MCF 10A (cell line): ENCODE measurements at regions not wholly inside any gene's neighbourhood (a gene's known extent, or its start where the extent isn't known, plus 50 kb on each side); places are given as distances from the start of the nearest gene placed in this dataset.

Experiments
- BruUV-seq: library from RNA; stranded (reverse); fragments of 400-500 nt; replicated peaks from 2 replicates; lab custom pipeline; 2021; lab: Mats Ljungman, UMichigan
- CTCF ChIA-PET: fragments of 300-600 bp; sonication (Branson Sonifier 250); formaldehyde crosslinking; extraction: SDS; loops from one replicate; lab custom pipeline; 2021; ENCODE audit warnings: antibody characterized with exemption, inconsistent platforms; lab: Yijun Ruan, JAX
- POLR2A ChIA-PET: fragments of 300-600, 350-650 bp; sonication (Branson Sonifier 250); formaldehyde crosslinking; extraction: SDS; loops from one replicate; lab custom pipeline; 2020; ENCODE audit warnings: antibody characterized with exemption, inconsistent platforms; lab: Yijun Ruan, JAX
- DNase-seq: peaks from one replicate; pipeline ENCODE4 v3.0.0-alpha.2; 2018; ENCODE audit not compliant: unreplicated experiment
- H3K27ac Mint-ChIP-seq: one replicate; pipeline ENCODE4 v1.8.0; 2022; ENCODE audit warnings: mild to moderate bottlenecking, low read depth, mixed read lengths; ENCODE audit not compliant: unreplicated experiment
- H3K27me3 Mint-ChIP-seq: one replicate; pipeline ENCODE4 v1.8.0; 2022; ENCODE audit warnings: mixed read lengths; ENCODE audit not compliant: insufficient read depth, unreplicated experiment
- H3K36me3 Mint-ChIP-seq: one replicate; pipeline ENCODE4 v1.8.0; 2022; ENCODE audit warnings: mild to moderate bottlenecking, moderate library complexity, mixed read lengths; ENCODE audit not compliant: insufficient read depth, unreplicated experiment
- H3K4me1 Mint-ChIP-seq: one replicate; pipeline ENCODE4 v1.8.0; 2022; ENCODE audit warnings: mixed read lengths; ENCODE audit not compliant: insufficient read depth, unreplicated experiment
- H3K4me3 Mint-ChIP-seq: one replicate; pipeline ENCODE4 v1.8.0; 2022; ENCODE audit warnings: mild to moderate bottlenecking, moderate library complexity, mixed read lengths; ENCODE audit not compliant: unreplicated experiment
- H3K9me3 Mint-ChIP-seq: one replicate; pipeline ENCODE4 v1.8.0; 2022; ENCODE audit warnings: mixed read lengths; ENCODE audit not compliant: unreplicated experiment
- intact Hi-C: fragments of 100-400 bp; cut with micrococcal nuclease; formaldehyde crosslinking; loops from 2 replicates; pipeline ENCODE4 v1.14.1; 2022
- TF ChIP-seq, protein P1 (sequence below): fragments of 200-600 bp; IDR thresholded peaks from one replicate; pipeline ENCODE4 v1.8.0; 2022; ENCODE audit warnings: antibody characterized with exemption, mild to moderate bottlenecking; ENCODE audit not compliant: unreplicated experiment

DNA sequence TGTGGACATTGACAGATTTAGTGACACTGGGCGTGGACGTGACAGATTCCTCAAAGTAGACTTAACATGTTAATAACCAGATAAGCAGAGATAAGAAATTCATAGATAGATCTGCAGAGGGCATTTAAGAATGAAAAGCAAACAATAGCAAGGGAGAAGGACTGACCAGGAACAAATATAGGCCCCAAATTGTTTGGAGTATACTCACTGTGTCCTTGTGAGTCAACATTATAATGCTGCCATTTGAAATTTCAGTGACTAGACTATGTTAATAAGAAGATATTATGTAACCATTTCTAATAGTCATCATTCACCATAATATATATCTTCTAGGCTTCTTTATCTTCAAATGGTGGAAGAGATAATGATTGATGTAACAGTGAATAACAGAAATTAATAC is 78.1 kb upstream of the SLC38A11 start:
- POLR2A ChIA-PET = no interaction called here
- no peak overlapping the region for H3K4me3 Mint-ChIP-seq
- no peaks in the 10 kb centered on the region for H3K9me3 Mint-ChIP-seq
- no TSS peak for BruUV-seq
- peaks cover 42% of the 10 kb centered on the region for H3K27me3 Mint-ChIP-seq
- H3K4me1 Mint-ChIP-seq = no peaks in the 10 kb centered on the region
- CTCF ChIA-PET = interaction anchor here (1.2 kb wide), 1 partner anchor 206 kb away, joined by 4 read pairs; the partner anchor contains the start of gene SCN2A
- intact Hi-C loops = no loop called here
- TF ChIP-seq, protein P1, sequence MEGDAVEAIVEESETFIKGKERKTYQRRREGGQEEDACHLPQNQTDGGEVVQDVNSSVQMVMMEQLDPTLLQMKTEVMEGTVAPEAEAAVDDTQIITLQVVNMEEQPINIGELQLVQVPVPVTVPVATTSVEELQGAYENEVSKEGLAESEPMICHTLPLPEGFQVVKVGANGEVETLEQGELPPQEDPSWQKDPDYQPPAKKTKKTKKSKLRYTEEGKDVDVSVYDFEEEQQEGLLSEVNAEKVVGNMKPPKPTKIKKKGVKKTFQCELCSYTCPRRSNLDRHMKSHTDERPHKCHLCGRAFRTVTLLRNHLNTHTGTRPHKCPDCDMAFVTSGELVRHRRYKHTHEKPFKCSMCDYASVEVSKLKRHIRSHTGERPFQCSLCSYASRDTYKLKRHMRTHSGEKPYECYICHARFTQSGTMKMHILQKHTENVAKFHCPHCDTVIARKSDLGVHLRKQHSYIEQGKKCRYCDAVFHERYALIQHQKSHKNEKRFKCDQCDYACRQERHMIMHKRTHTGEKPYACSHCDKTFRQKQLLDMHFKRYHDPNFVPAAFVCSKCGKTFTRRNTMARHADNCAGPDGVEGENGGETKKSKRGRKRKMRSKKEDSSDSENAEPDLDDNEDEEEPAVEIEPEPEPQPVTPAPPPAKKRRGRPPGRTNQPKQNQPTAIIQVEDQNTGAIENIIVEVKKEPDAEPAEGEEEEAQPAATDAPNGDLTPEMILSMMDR = no peak
- no peak overlapping the region for H3K27ac Mint-ChIP-seq
- no peak for DNase-seq
- peaks cover 6% of the 10 kb centered on the region for H3K36me3 Mint-ChIP-seq

DNA sequence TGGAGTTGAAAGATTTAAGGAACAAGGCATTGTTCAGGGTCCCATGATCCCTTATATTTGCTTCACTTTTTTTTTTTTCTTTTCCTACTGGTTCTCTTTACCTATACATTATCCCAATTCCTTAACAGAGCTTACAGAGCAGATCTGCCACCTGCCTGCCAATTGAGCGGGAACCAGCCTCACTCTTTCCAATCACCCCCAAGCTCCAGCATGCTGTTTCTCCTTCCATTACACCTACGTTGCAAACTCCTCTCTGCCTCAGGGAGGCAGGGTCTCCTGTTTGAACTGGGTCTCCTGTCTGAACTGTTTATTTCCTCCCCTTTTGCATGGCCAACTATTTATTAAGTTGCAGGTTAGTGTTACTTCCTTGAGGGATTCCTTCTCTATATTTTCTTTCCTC is 77.2 kb upstream of the SLC38A11 start:
- no peaks in the 10 kb centered on the region for H3K9me3 Mint-ChIP-seq
- ChIA-PET POLR2A (no interaction called here), CTCF (interaction anchor here (0.6 to 1.2 kb wide), 3 partner anchors 18 to 207 kb away, joined by 4 read pairs; partner anchors contain the start of gene SCN2A)
- BruUV-seq = no TSS peak
- intact Hi-C loops = no loop called here
- H3K27ac Mint-ChIP-seq = no peak overlapping the region
- TF ChIP-seq, protein P1 = no peak
- peaks cover 6% of the 10 kb centered on the region for H3K36me3 Mint-ChIP-seq
- no peaks in the 10 kb centered on the region for H3K4me1 Mint-ChIP-seq
- no peak for DNase-seq
- H3K4me3 Mint-ChIP-seq = no peak overlapping the region
- H3K27me3 Mint-ChIP-seq = peaks cover 42% of the 10 kb centered on the region

DNA sequence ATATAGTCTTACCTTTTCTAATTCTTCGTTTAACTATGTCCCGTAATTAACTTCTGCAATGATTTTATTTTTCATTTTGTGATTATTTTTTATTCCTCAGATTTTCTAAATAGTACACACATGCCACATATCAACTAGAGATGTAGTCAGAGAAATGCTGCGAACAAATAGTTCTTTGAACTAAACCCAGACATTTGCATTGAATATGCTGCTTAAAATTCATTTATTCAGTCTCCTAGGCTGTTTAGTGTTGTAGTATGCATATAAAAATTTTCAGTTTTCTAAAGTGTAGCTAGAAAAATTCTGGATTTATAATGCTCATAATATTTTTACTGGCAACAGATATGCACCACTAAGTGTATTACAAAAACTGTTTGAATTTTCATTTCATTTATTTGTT is 68.9 kb upstream of the SLC38A11 start:
- DNase-seq = no peak
- no TSS peak for BruUV-seq
- intact Hi-C loops = no loop called here
- ChIA-PET CTCF (interaction anchor here (0.6 kb wide), 1 partner anchor 489 kb away, joined by 4 read pairs; no protein-coding TSS in a partner anchor), POLR2A (no interaction called here)
- no peak overlapping the region for H3K4me3 Mint-ChIP-seq
- TF ChIP-seq, protein P1 = no peak
- peaks cover 7% of the 10 kb centered on the region for H3K9me3 Mint-ChIP-seq
- no peaks in the 10 kb centered on the region for H3K4me1 Mint-ChIP-seq
- H3K36me3 Mint-ChIP-seq = peaks cover 5% of the 10 kb centered on the region
- H3K27ac Mint-ChIP-seq = no peak overlapping the region
- H3K27me3 Mint-ChIP-seq = peaks cover 87% of the 10 kb centered on the region

DNA sequence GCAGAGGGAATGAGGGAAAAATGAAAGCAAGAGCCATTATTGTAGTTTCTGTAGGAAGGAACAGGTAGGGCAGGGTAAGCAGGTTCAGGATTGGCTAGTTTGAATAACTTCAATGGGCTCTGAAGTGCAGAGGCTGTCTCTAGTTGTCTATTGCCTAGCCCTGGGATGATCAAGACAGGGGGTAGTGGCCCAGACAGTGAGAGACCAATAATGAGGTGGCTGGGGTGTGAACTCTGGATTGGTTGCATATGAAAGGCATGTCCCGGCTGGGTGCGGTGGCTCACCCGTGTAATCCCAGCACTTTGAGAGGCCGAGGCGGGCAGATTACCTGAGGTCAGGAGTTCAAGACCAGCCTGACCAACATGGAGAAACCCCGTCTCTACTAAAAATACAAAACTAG is 67.5 kb upstream of the SLC38A11 start:
- Mint-ChIP-seq H3K27me3 (peaks cover 79% of the 10 kb centered on the region), H3K36me3 (peaks cover 5% of the 10 kb centered on the region), H3K4me1 (no peaks in the 10 kb centered on the region), H3K4me3 (no peak overlapping the region), H3K27ac (no peak overlapping the region), H3K9me3 (peaks cover 7% of the 10 kb centered on the region)
- DNase-seq = no peak
- intact Hi-C loops = no loop called here
- TF ChIP-seq, protein P1 = no peak
- no TSS peak for BruUV-seq
- ChIA-PET POLR2A (no interaction called here), CTCF (no interaction called here)
